Thyroid gland (tissue), 4 donors: ENCODE measurements at regions not wholly inside any gene's neighbourhood (a gene's known extent, or its start where the extent isn't known, plus 50 kb on each side); places are given as distances from the start of the nearest gene placed in this dataset.

ENCODE experiments used
- DNase-seq, 2 donors: peaks; one replicate each; pipeline ENCODE4 v3.0.0-alpha.2; 2019
- H3K27ac ChIP-seq, 3 donors: fragments of 200-600 bp; sonication (generic); 1 replicate in 2 of 3; 2 replicates in 1 of 3; pipeline ENCODE4 v1.5.1; 2016 to 2019; ENCODE audit warnings: mild to moderate bottlenecking in 1 of 3, moderate library complexity in 1 of 3
- H3K27me3 ChIP-seq: fragments of 200-600 bp; sonication (generic); one replicate; pipeline ENCODE4 v1.5.1; 2019
- H3K36me3 ChIP-seq, 2 donors: fragments of 200-600 bp; sonication (generic); one replicate each; pipeline ENCODE4 v1.5.1; 2016 to 2019
- H3K4me1 ChIP-seq, 2 donors: fragments of 200-600 bp; sonication (generic); one replicate each; pipeline ENCODE4 v1.5.1; 2017 to 2019
- H3K4me3 ChIP-seq, 3 donors: fragments of 200-600 bp; sonication (generic); replicated peaks in 1 of 3; 1 replicate in 2 of 3; 2 replicates in 1 of 3; pipeline ENCODE4 v1.5.1; 2016; ENCODE audit warnings: mild to moderate bottlenecking in 1 of 3
- H3K9me3 ChIP-seq: fragments of 200-600 bp; sonication (generic); one replicate; pipeline ENCODE4 v1.5.1; 2017
- CTCF ChIP-seq, 6 experiments: fragments of 200-600 bp in 3 of 6; fragments of 450-650 bp in 3 of 6; sonication (generic) in 3 of 6; IDR thresholded peaks; one replicate each; pipeline ENCODE4 v1.5.1; 2016 to 2019; ENCODE audit warnings: antibody characterized with exemption in 6 of 6, mild to moderate bottlenecking in 2 of 6, inconsistent platforms in 1 of 6, moderate library complexity in 1 of 6
- POLR2A ChIP-seq, 2 donors: fragments of 450-650 bp; IDR thresholded peaks; one replicate each; pipeline ENCODE4 v1.6.1; 2017; ENCODE audit warnings: antibody characterized with exemption in 2 of 2, mild to moderate bottlenecking in 2 of 2, moderate library complexity in 1 of 2
- WGBS, 2 donors: methylation state at CpG; one replicate each; pipeline ENCODE4 v1.1.5; 2017; 5-methylcytosine and 5-hydroxymethylcytosine counted together
- intact Hi-C: fragments of 100-400 bp; cut with DNase I; formaldehyde crosslinking; loops from one replicate; pipeline ENCODE4 v1.15.1; 2023

GRCh38 chr20:39799366-39799965 is 837.3 kb downstream of the DHX35 start:
- DNase-seq = no peak
- no peaks in the 10 kb centered on the region for H3K27me3 ChIP-seq
- no peaks in the 10 kb centered on the region for H3K36me3 ChIP-seq
- no peak overlapping the region for H3K27ac ChIP-seq
- no peak overlapping the region for H3K4me3 ChIP-seq
- no peaks in the 10 kb centered on the region for H3K4me1 ChIP-seq
- 79 to 90% methylated on average over 2 of the region's 2 CpGs for WGBS, 2 donors
- intact Hi-C loops = no loop called here
- no peak for TF ChIP-seq POLR2A (IDR thresholded peaks at IDR 0.05)
- TF ChIP-seq CTCF (IDR thresholded peaks at IDR 0.05) = no peak
- H3K9me3 ChIP-seq = no peaks in the 10 kb centered on the region

GRCh38 chr20:39795401-39796272 is 833.5 kb downstream of the DHX35 start:
- DNase-seq = peak; percentile 4 to 12
- Histone ChIP-seq H3K27ac (no peak overlapping the region), H3K9me3 (no peaks in the 10 kb centered on the region), H3K4me1 (no peaks in the 10 kb centered on the region), H3K36me3 (no peaks in the 10 kb centered on the region), H3K4me3 (no peak overlapping the region), H3K27me3 (no peaks in the 10 kb centered on the region)
- TF ChIP-seq CTCF (IDR thresholded peaks at IDR 0.05) = no peak
- no peak for TF ChIP-seq POLR2A (IDR thresholded peaks at IDR 0.05)
- WGBS, 2 donors = 71 to 75% methylated on average over 3 of the region's 3 CpGs
- intact Hi-C loops = no loop called here

GRCh38 chr20:39792334-39792733 is 830.2 kb downstream of the DHX35 start:
- H3K9me3 ChIP-seq = no peaks in the 10 kb centered on the region
- H3K27ac ChIP-seq = no peak overlapping the region
- H3K27me3 ChIP-seq = no peaks in the 10 kb centered on the region
- TF ChIP-seq CTCF (IDR thresholded peaks at IDR 0.05) (no peak), POLR2A (IDR thresholded peaks at IDR 0.05) (no peak)
- intact Hi-C loops = no loop called here
- no peaks in the 10 kb centered on the region for H3K36me3 ChIP-seq
- H3K4me3 ChIP-seq = no peak overlapping the region
- DNase-seq = no peak
- H3K4me1 ChIP-seq = no peaks in the 10 kb centered on the region

- H3K4me1 ChIP-seq = peaks cover 7 to 12% of the 10 kb centered on the region in 2 donors
- H3K27ac ChIP-seq = no peak overlapping the region
- H3K36me3 ChIP-seq = no peaks in the 10 kb centered on the region
- TF ChIP-seq CTCF (IDR thresholded peaks at IDR 0.05) (no peak), POLR2A (IDR thresholded peaks at IDR 0.05) (no peak)
- no peaks in the 10 kb centered on the region for H3K27me3 ChIP-seq
- no peaks in the 10 kb centered on the region for H3K9me3 ChIP-seq
- H3K4me3 ChIP-seq = no peak overlapping the region
- 95 to 96% methylated on average over 3 of the region's 3 CpGs for WGBS, 2 donors
- intact Hi-C loops = no loop called here
- DNase-seq = no peak
Measured at GRCh38 chr20:39789411-39789810, 827.3 kb downstream of the DHX35 start.

GRCh38 chr20:39785252-39785917 is 823.2 kb downstream of the DHX35 start:
- TF ChIP-seq POLR2A (IDR thresholded peaks at IDR 0.05) = no peak
- TF ChIP-seq CTCF (IDR thresholded peaks at IDR 0.05) = no peak
- intact Hi-C loops = no loop called here
- peak; percentile 67 to 75 for DNase-seq
- H3K4me3 ChIP-seq = no peak overlapping the region
- H3K4me1 ChIP-seq = peaks cover 10 to 14% of the 10 kb centered on the region in 2 donors
- peak overlapping the region; percentile 55 to 78 (median 58) for H3K27ac ChIP-seq
- H3K9me3 ChIP-seq = no peaks in the 10 kb centered on the region
- WGBS, 2 donors = 26 to 30% methylated on average over 4 of the region's 4 CpGs
- no peaks in the 10 kb centered on the region for H3K36me3 ChIP-seq
- H3K27me3 ChIP-seq = no peaks in the 10 kb centered on the region
